PC-9 (cell line): ENCODE measurements at regions not wholly inside any gene's neighbourhood (a gene's known extent, or its start where the extent isn't known, plus 50 kb on each side); places are given as distances from the start of the nearest gene placed in this dataset.

Experiments used
- EZH2 ChIP-seq: fragments of 200-600 bp; sonication (generic); IDR thresholded peaks from 2 replicates; pipeline ENCODE4 v1.8.0; 2017; ENCODE audit warnings: antibody characterized with exemption, low read depth
- TF ChIP-seq, protein P1 (sequence below): fragments of 200-600 bp; sonication (generic); conservative IDR thresholded peaks from 2 replicates; pipeline ENCODE4 v1.6.1; 2017; ENCODE audit warnings: mixed run types, antibody characterized with exemption, mild to moderate bottlenecking, moderate library complexity

DNA sequence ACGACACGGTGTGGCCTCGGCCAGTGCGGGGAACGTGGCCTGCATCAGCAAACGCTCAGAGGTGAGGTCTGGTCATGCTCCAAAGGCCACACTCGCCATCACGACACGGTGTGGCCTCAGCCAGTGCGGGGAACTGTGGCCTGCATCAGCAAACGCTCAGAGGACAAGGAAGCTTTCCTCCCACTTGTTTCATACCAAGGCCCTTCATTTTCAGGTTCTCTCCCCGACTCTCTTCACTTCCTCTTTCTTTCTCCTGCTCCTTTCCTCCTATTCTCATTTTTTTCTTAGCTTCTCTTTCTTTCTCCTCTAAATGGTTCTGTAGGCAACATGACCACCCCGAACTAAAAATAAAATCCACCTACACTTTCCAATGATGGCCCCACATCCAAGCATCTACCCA, 384.4 kb upstream of the SHH start:
- TF ChIP-seq, protein P1, sequence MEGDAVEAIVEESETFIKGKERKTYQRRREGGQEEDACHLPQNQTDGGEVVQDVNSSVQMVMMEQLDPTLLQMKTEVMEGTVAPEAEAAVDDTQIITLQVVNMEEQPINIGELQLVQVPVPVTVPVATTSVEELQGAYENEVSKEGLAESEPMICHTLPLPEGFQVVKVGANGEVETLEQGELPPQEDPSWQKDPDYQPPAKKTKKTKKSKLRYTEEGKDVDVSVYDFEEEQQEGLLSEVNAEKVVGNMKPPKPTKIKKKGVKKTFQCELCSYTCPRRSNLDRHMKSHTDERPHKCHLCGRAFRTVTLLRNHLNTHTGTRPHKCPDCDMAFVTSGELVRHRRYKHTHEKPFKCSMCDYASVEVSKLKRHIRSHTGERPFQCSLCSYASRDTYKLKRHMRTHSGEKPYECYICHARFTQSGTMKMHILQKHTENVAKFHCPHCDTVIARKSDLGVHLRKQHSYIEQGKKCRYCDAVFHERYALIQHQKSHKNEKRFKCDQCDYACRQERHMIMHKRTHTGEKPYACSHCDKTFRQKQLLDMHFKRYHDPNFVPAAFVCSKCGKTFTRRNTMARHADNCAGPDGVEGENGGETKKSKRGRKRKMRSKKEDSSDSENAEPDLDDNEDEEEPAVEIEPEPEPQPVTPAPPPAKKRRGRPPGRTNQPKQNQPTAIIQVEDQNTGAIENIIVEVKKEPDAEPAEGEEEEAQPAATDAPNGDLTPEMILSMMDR = no peak
- TF ChIP-seq EZH2 = no peak
